HG03175 (cell line): ENCODE measurements at regions not wholly inside any gene's neighbourhood (a gene's known extent, or its start where the extent isn't known, plus 50 kb on each side); places are given as distances from the start of the nearest gene placed in this dataset.
"Not testable (repeated sequence)": the region's sequence is repeated elsewhere in the genome, so short reads cannot be mapped to it uniquely, and the experiment has no call there.

ENCODE experiments used
- ATAC-seq: cut with Tn5 transposase; IDR thresholded peaks from one replicate; pipeline ENCODE4 v1.9.1; 2021; ENCODE audit warnings: mild to moderate bottlenecking, moderate library complexity; ENCODE audit not compliant: unreplicated experiment

GRCh38 chr13:55788548-55788947, 1352.2 kb upstream of the PRR20A start:
- ATAC-seq: no peak

- ATAC-seq: no peak
Measured at GRCh38 chr13:55792544-55793193, 1348.0 kb upstream of the PRR20A start.

- no peak for ATAC-seq
Measured at GRCh38 chr13:55815458-55816033, 1325.2 kb upstream of the PRR20A start.

- no peak for ATAC-seq
Measured at GRCh38 chr13:55816976-55817601, 1323.6 kb upstream of the PRR20A start.

- ATAC-seq: no peak
Measured at GRCh38 chr13:55820817-55821216, 1319.9 kb upstream of the PRR20A start.

GRCh38 chr13:55869648-55870047, 1271.1 kb upstream of the PRR20A start:
- ATAC-seq: no peak

- no peak for ATAC-seq
Measured at GRCh38 chr13:55887561-55887960, 1253.2 kb upstream of the PRR20A start.

GRCh38 chr13:55893540-55893939, 1247.2 kb upstream of the PRR20A start:
- ATAC-seq: no peak

- ATAC-seq: no peak
Measured at GRCh38 chr13:55937180-55937579, 1203.5 kb upstream of the PRR20A start.

GRCh38 chr13:55948175-55948574, 1192.5 kb upstream of the PRR20A start:
- no peak for ATAC-seq

GRCh38 chr13:55963934-55964333, 1176.8 kb upstream of the PRR20A start:
- ATAC-seq: no peak

- ATAC-seq: no peak
Measured at GRCh38 chr13:55967055-55967454, 1173.7 kb upstream of the PRR20A start.

- ATAC-seq: no peak
Measured at GRCh38 chr13:55977436-55977835, 1163.3 kb upstream of the PRR20A start.

- no peak for ATAC-seq
Measured at GRCh38 chr13:55981381-55981780, 1159.3 kb upstream of the PRR20A start.

GRCh38 chr13:55984026-55984425, 1156.7 kb upstream of the PRR20A start:
- ATAC-seq: not testable (repeated sequence)

GRCh38 chr13:55990631-55991030, 1150.1 kb upstream of the PRR20A start:
- ATAC-seq: no peak

- ATAC-seq: no peak
Measured at GRCh38 chr13:55991666-55992065, 1149.1 kb upstream of the PRR20A start.

- no peak for ATAC-seq
Measured at GRCh38 chr13:55992145-55992544, 1148.6 kb upstream of the PRR20A start.

- ATAC-seq: no peak
Measured at GRCh38 chr13:55999709-56000108, 1141.0 kb upstream of the PRR20A start.

GRCh38 chr13:56009418-56009817, 1131.3 kb upstream of the PRR20A start:
- no peak for ATAC-seq

GRCh38 chr13:56012644-56013043, 1128.1 kb upstream of the PRR20A start:
- no peak for ATAC-seq

- ATAC-seq: no peak
Measured at GRCh38 chr13:56015919-56016318, 1124.8 kb upstream of the PRR20A start.
